ENCODE measurements at regions not wholly inside any gene's neighbourhood (a gene's known extent, or its start where the extent isn't known, plus 50 kb on each side); places are given as distances from the start of the nearest gene placed in this dataset.

DNA sequence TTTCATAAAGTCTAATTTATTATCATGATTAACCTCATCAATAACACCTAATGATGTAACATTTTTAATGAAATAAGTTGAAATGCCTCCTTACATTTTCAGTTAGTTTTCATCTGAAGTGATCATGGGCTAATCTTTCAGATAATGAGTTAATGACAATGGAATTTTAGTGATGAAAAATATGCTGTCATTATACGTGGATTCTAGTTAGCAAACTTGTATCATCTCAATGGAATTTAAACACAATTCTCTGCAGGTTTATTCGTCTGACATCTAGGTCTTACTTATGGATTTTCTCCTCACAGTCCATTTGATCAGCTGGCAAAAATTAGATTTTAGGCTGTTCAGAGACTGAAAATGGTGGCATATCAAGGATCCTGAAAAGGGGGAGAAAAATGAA, 885.0 kb downstream of the SLC4A3 start:
- DNase-seq, result no peak

DNA sequence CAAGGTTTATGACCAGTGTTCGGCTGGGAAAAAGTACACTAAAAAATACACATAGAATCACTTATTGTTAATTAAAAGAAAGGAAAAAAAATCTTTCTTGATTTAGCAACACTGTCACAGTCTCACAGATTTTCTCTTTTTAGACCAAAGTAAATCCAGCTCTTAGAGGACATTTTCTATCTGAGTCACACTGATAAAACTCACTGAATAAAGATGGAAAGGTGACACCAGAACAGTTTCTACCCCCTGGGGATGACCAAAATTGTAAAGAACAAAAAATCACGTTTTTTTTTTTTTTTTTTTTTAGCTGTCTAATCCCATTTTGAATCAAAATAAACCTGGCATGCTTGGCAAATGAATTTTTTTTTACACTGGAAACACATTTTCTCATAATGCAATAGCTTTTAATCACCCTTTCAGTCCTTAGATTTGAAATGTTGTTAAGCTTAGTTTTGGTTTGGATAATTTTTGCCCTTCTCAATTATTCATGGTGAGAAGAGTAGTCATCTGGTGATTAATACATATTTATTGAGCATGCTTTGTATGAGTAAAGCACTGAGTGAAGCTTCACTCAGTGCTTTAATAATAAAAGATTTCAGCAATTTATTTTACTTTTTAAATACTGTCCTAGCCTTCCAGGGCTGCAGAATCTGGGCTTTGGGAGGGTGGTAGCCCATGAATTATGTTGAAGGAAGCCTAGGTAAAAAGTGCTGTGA, 886.3 kb downstream of the SLC4A3 start:
- no peak for DNase-seq

DNA sequence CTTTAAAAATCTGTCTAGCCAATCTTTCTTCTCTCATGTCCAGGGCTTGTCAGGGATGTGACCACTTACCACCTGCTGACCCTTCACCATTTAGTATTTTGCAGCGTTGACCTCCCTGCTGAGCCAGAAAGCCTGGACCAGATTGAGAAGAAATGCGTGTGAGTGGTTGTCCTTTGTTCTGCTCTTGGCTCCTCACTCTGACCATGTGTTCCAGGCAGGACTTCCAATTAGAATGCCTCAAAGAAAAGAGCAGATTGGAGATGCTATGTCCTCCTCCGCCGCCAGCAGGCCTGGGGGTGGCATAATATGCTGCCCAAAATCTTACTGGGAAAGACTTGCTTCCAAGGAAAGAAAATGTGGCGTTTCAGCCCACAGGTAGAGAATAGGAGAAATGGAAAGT, 894.1 kb downstream of the SLC4A3 start:
- DNase-seq, result no peak

DNA sequence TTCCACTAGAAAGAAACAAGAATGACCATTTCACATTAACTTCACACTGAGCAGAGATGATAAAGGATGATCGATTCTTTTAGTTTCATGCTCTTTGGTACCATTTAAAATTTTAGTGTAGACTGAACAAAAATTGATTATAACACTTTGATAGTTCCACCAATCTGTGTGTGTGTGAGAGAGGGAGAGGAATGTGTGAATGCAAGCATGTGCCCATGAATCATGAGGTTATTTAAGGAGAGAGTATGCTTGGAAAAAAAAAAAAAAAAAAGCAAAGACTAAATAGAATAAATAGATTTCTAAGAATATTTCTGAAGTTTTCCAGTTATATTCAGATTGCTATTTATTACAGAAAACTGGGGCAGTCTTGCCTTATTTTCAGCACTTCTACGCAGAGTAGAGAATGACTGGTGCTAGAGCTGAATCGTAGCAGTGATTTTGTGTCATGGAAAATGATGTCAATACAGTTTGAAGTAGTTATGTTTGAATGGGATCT, 900.8 kb downstream of the SLC4A3 start:
- no peak for DNase-seq

DNA sequence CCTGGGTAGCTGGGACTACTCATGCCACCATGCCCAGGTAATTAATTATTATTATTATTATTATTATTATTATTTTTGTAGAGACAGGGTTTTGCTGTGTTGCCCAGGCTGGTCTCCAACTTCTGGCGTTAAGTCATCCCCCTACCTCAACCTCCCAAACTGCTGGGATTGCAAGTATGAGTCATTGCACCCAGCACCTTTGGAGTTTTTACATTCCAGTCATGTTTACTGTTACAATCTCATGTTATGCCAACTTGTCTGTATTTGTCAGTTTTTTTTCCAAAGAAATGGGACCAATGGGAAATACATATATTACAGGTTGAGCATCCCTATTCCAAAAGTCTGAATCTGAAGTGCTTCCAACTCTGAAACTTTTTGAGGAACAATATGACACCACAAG, 903.8 kb downstream of the SLC4A3 start:
- no peak for DNase-seq

DNA sequence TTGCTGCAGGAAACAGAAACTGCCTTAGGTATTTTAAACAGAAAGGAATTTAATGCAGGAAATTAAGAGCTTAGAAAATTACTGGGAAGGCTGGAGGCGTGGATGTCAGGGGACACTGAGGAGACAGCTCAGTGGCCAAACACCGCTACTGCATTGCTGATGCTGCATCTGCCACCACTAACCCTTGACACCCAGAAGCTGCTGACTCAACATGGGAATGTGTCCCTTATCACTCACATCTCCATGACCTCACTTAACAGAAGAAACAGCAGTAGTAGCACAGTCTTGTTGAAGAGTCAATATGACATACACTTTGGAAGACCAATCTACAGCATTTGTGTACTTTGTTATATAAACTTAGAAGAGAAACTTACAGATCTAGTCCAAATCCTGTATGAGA, 906.1 kb downstream of the SLC4A3 start:
- no peak for DNase-seq

DNA sequence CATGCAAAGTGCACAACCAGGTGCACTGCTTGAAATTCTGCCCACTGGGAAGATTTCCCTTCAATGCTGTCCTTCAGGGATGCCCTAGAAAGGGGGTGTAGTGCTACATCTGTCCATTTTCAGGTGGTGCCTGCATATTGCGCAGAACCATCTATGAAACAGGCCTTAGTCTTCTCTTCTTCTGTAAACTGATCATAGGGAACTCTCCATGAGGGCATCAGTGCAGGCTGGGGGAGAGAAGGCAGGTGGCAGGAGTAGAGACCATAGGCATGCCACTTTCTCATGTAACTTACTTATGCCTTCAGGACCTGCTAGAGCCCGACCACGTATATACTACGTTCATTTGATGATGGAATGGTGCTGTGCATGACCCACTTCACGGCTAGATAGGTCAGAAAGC, 912.1 kb downstream of the SLC4A3 start:
- DNase-seq, result no peak

DNA sequence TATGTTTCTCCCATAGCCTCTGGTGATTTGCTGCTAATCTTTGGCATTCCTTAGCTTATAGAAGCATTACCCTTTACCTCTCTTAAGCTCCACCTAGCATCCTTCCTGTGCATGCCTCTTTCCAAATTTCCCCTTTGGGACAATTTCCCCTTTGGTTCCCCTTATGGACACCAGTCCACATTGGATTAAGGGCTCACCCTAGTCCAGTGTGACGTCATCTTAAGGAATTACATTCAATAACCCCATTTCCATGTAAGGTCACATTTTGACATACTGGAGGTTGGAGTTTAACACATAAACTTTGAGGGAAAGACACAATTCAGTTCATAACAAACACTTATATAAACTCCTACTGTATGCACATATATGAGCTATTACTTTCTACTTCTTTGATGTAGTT, 916.6 kb downstream of the SLC4A3 start:
- no peak for DNase-seq

DNA sequence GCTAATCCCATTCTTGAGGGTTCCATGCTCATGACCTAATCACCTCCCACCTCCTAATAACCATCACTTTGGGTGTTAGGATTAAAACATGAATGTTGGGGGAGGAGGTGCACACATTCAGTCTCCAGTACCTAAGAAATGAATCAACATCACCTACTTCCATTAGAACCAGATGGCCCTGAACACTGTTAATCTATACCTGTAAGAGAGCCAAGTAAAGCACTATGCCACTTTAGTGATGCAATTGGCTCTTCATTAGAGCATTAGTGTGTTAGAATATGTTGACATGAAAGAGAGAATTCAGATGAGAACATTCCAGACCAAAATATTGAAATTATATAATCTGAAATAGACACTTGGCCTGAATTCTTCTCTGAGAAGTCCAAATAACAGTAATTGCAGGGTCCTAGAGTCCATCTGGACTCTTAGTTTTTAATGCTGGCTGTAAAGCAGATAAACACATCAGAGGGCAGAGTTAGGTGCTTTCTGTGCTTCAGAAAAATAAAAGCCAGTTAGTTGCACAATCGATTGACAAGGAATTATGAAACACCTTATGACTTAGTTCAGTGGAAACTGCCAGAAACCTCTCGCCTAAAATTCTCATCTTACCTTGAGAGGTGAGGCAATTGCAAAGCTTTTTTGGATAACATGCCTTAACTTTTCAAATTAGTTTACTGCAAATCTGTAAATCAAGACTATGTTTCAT, 923.7 kb downstream of the SLC4A3 start:
- DNase-seq, result no peak

DNA sequence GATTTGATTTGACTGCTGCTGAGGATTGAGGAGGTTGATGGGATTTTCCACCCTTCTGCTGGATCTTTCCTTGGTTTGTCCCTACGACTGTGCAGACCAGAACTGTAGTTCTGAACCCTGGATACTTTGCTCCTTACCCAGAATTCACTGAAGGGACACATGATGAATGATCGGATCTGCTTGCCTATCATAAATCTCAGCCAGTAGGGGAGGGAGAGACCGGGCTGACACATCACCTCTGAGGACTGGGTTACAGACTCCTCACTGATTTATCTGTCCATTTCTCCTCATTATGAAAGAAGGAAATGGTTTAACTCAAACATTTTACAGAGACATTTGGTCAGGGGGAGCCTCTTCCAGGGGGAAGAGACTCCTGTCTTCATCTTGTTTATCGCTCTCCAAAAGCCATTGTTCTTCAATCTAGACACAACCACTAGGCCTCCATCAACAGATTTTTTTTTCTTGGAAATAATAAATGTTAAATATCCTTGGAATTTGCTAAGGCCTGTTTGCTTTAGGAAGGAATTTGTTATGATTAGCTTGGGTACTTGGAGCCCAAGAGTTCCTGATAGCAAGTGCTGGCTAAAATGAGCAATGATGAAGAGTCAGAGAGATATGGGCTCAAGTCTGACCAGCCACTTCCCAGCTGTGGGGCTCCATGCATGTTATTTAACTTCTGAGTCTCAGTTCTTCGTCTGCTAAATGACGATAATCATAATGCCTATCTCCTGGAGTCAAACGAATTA, 925.5 kb downstream of the SLC4A3 start:
- DNase-seq, result no peak

DNA sequence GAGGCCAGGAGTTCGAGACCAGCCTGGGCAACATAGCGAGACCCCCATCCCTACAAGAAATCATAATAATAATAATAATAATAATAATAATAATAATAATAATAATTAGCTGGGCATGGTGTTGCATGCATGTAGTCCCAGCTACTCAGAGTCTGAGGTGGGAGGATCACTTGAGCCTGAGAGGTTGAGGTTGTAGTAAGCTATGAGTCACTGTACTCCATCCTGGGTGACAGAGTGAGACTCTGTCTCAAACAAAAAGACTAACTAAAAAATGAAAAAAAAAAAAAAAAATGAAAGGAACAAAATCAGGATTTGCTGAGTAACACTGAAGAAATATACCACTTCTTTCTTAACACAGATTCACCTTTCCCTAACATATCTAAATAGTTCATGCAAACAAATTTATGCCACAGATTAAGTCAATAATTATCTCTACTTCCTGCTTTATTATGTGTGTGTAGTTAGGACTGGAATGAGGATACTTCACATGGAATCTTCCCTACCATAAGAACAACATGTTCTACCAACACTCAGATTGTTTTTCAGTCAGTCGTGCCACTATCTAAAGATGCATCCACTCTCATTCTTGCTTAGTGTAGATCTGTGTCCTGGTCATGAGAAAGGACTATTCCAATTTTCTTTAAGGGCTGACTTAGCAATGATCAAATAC, 928.7 kb downstream of the SLC4A3 start:
- DNase-seq, result no peak

DNA sequence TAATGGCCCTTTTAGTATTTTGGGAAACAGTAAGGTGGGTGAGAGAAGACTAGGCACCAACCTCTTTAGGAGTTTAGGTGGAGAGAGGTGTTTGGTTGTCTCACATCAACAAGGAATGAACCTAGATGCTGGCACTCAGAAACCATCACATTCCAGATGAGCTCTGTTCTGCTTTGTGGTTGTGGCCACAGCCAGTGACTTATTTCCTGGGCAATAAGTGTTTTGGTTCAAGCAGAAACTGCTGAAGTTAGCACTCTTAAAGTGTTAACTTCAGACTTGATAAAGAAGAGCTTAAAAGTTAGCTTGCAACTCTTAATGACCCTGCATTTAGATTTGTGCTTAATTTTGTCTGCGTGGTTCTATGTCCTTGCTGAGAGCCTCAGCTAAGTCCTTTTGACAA, 929.2 kb downstream of the SLC4A3 start:
- no peak for DNase-seq

DNA sequence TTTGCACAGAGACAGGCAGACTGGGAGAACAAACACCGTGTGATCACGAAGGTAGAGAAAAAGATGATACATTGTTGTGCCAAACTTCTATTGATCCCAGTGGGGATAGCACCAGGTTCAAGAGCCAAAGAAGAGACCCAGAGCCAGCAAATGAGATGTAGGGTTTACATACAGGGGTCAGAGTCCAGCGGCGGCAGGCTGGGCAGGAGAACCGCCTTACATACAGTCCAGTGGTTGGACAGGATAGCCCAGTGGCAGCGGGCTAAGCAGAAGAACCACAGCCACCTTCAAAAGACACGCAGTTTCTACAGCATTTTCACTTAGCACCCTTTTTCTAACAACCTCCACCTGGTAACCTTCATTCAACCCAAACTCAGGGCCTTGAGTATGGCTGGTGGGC, 932.8 kb downstream of the SLC4A3 start:
- DNase-seq, result no peak

DNA sequence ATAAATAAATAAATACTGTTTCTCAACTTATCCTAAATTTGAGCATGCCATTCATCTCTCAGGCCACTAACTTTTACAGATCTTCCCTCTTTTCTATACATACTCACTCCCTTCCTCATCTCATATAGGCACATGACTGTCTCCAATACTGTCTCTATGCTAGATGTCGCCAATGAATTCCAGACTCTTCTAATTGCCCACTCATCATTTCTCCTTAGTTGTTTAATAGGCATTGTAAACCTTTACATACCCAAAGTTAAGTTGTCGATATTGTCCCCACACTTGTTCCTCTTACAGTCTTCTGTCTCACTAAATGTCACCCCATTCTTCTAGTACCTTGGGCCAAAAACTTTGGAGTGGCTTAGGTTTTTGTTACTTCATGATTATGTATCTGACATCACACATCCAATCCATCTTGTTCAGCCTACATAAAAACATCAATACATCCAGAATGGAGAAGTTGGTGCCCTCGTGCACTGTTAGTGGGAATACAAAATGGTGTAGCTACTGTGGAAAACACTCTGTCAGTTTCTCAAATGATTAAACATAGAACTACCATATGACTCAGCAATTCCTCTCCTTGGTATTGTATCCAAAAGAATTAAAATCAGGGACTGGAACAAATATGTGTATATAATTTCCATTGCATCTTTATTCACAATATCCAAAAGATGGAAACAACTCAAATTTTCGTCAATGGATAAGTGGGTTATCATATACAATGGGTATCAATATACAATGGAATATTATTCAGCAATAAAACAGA, 935.1 kb downstream of the SLC4A3 start:
- no peak for DNase-seq

DNA sequence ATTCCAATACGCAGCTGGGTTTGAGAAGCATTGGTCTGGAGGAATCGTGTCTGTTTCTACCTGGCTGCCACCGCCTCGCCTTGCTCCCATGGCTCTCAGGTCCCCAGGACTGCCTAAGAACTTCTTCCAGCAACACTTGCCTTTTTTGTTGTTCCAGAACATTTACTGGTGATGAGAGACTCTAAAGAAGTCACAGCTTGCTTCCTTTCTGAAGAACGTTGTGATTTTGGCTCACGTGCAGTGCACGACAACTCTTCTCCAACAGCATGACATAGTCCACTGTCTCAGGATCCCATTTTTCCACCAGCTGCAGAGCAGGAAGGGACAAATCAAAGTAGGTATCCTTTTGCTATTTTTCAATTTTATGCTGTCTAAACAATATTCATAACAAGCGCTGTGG, 940.9 kb downstream of the SLC4A3 start:
- DNase-seq, result no peak

DNA sequence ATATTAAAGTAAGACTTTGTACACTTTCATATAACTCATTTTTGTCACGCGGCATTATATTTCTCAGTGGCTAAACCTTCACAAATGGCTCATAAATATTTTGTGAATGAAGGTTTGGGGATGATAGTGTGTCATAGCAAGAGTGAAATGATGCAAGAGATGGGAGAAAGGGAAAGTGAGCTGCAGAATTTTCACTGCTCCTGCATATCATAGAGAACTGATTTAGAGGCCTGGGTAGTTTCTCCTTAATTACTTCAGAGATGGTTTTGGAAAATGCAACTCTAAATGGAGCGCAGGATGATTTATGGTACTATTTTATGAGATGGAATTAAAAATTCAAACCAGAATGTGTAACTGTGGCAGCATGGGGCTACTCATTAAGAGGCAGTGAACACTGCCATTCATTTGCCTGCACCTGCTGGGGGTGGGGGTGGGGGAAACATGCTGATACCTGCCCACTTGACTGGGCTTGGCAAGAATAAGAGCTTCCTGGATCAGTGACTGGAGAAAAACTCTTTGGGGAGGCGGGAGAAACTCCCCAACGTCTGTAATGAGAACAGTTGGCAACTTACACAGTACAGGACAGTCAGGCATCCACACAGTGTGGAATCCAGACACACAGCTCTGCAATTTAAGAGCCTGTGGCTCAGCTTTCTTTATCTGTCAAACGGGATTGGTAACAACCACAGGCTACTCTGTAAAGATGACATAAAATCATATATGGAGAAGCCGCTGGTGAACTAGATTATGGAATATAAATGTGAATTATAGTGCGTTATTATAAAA, 941.9 kb downstream of the SLC4A3 start:
- no peak for DNase-seq

DNA sequence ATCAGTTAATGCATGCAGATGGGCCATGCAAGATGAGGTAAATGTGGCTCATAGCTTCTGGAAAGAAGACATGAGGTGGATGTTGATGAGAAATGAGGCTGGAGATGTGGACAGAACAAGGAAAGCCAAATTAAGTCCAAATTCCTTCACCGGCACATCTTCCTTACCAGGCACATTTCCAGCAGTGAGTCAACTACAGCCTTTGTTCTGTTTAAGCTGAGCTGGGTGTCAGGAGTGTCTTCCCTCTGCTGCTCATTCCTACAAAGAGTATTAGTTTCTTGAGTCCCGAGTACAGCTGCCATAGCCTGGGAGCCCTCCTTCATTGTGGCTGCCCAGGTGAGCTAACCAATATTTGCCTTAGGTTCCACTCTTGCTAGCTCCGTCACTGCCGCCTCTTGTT, 945.0 kb downstream of the SLC4A3 start:
- DNase-seq, result no peak

DNA sequence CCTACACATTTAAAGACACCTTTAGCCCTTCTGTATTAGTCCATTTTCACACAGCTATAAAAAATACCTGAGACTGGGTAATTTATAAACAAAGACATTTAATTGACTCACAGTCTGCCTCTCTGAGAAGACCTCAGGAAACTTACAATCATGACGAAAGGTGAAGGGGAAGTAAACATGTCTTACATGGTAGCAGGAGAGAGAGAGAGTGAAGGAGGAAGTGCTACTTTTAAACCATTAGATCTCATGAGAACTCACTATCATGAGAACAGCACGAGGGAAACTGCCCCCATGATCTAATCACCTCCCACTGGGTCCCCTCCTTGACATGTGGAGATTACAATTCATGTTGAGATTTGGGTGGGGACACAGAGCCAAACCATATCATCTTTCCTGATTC, 946.6 kb downstream of the SLC4A3 start:
- DNase-seq, result no peak

DNA sequence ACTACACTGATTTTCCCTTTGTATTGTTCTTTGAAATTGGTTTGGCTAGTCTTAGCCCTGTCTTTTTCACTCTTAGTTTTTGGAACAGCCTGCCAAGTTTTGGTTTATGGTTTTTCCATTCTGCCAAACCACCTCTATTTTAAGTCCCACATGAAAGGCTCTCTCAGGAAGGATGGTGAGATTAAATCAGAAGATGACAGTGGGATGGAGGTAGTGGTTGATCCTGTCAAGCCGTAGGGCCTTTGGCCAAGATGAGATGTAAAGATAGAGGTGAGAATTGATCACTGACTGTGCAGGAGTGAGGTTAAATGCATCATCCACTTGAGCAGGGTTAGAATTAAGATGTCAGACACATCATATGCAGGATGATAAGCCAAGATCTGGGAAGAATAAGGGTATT, 948.5 kb downstream of the SLC4A3 start:
- DNase-seq, result no peak

DNA sequence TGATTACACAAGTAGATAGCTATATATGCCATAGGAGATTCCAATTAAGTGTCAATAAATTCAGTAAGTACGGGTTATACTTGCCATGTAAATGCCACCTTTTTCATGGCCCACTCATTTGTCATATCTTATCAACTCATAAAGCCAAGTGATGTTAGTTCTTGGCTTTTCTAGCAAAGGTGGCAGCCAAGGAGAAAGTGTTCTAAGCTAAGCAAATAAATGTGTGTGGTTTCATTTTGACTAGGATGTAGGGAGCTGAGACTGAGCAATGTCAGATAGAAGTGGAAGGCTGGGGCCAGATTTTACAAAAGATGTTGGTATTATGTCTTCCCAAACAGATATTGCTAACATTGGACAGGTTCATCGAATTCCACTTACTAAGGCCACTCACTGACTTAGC, 952.0 kb downstream of the SLC4A3 start:
- DNase-seq, result no peak

DNA sequence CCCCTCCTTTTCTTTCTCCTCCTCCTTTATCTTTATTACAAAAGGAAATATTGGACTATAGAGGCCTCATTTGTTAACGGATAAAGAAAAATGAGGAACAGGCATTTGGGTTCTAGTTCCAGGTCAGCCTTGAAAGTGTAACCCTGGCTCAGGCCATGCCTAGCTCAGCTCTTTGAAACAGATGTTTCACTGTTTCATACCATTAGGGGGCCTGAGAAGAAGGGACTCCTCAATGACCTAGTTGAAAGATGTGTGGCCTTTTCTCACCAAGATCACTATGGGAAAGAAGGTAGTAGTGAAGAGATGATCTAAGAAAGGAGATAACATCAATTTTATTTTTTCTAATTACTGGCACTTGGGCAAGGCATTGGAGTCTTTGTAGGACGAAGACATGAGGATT, 952.7 kb downstream of the SLC4A3 start:
- DNase-seq, result no peak

DNA sequence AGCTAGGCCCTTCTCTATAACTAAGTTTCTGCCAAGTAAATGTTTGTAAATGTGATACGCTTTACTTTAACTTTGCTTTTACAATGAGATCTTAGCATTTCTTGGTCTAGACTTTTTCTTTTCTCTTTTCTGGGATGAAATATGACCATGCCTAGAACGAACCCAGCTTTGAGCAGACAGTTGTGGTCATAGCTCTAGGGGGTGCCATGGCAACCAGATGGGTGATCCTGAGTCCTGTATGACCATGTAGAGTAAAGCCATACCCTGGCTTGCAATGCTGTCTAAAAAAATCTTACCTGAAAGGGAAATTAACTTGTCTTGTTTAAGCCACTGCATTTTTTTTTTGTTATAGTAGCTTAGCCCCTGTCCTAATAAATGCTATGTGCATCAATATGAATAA, 956.3 kb downstream of the SLC4A3 start:
- DNase-seq, result no peak
